Activated CD8-positive, alpha-beta T cell treated with anti-CD3 and anti-CD28 coated beads for 36 hours (primary cell): ENCODE measurements at regions not wholly inside any gene's neighbourhood (a gene's known extent, or its start where the extent isn't known, plus 50 kb on each side); places are given as distances from the start of the nearest gene placed in this dataset.

ENCODE experiments used
- ATAC-seq: fragments of 200-7000 bp; cut with Tn5 transposase; one replicate; pipeline ENCODE4 v1.10.0; 2021; ENCODE audit warnings: mild to moderate bottlenecking, moderate library complexity
- CTCF ChIA-PET: fragments of 350-600 bp; sonication (Branson Sonifier 250); formaldehyde crosslinking; loops from one replicate; lab custom pipeline; 2021; ENCODE audit warnings: antibody characterized with exemption; lab: Charles Lee
- POLR2A ChIA-PET: fragments of 350-600 bp; sonication (Branson Sonifier 250); formaldehyde crosslinking; loops from one replicate; lab custom pipeline; 2021; ENCODE audit warnings: antibody characterized with exemption; lab: Charles Lee
- DNase-seq: peaks from one replicate; pipeline ENCODE4 v3.0.0-alpha.2; 2020
- H3K27ac Mint-ChIP-seq: one replicate; pipeline ENCODE4 v1.8.0; 2021; ENCODE audit warnings: mild to moderate bottlenecking, mixed read lengths
- H3K27me3 Mint-ChIP-seq: one replicate; pipeline ENCODE4 v1.8.0; 2021; ENCODE audit warnings: mixed read lengths
- H3K36me3 Mint-ChIP-seq: one replicate; pipeline ENCODE4 v1.8.0; 2021; ENCODE audit warnings: low read depth, mixed read lengths
- H3K4me1 Mint-ChIP-seq: one replicate; pipeline ENCODE4 v1.8.0; 2021; ENCODE audit warnings: low read depth, mixed read lengths
- H3K4me3 Mint-ChIP-seq: one replicate; pipeline ENCODE4 v1.8.0; 2021; ENCODE audit warnings: mild to moderate bottlenecking, moderate library complexity, mixed read lengths
- H3K9me3 Mint-ChIP-seq: one replicate; pipeline ENCODE4 v1.8.0; 2021; ENCODE audit warnings: mixed read lengths
- intact Hi-C: fragments of 100-400 bp; cut with micrococcal nuclease; formaldehyde crosslinking; loops from one replicate; pipeline ENCODE4 v1.10.0; 2022
- TF ChIP-seq, protein P1 (sequence below): fragments of 200-600 bp; IDR thresholded peaks from one replicate; pipeline ENCODE4 v1.8.0; 2022; ENCODE audit warnings: antibody characterized with exemption, mild to moderate bottlenecking

DNA sequence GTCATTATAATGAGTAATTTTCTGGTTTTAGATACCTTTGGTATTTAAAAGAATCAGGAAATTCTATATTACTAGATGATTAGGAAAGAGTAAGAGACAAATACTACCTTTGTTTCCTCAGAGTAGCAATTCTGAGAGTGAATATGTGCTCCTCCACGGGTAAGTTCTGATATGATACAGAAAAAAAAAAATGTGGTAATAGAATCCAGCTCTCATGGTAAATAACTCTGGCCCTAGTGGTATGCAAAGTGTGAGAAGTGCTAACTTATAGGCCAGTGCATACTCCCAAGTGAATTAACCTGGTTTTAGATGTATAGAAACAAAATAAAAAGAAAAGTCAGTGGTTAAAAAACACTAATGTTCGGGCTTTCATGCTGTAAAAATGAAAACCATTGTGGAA, 512.6 kb upstream of the SEMA3D start:
- no peak overlapping the region for H3K4me3 Mint-ChIP-seq

GRCh38 chr7:85695533-85695932, 508.7 kb upstream of the SEMA3D start:
- DNase-seq (no peak), ATAC-seq (no peak)
- Mint-ChIP-seq H3K27ac (no peak overlapping the region), H3K27me3 (no peaks in the 10 kb centered on the region), H3K9me3 (no peaks in the 10 kb centered on the region), H3K4me3 (no peak overlapping the region), H3K36me3 (no peaks in the 10 kb centered on the region), H3K4me1 (no peaks in the 10 kb centered on the region)
- ChIA-PET CTCF (no interaction called here), POLR2A (no interaction called here)
- TF ChIP-seq, protein P1, sequence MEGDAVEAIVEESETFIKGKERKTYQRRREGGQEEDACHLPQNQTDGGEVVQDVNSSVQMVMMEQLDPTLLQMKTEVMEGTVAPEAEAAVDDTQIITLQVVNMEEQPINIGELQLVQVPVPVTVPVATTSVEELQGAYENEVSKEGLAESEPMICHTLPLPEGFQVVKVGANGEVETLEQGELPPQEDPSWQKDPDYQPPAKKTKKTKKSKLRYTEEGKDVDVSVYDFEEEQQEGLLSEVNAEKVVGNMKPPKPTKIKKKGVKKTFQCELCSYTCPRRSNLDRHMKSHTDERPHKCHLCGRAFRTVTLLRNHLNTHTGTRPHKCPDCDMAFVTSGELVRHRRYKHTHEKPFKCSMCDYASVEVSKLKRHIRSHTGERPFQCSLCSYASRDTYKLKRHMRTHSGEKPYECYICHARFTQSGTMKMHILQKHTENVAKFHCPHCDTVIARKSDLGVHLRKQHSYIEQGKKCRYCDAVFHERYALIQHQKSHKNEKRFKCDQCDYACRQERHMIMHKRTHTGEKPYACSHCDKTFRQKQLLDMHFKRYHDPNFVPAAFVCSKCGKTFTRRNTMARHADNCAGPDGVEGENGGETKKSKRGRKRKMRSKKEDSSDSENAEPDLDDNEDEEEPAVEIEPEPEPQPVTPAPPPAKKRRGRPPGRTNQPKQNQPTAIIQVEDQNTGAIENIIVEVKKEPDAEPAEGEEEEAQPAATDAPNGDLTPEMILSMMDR: no peak
- intact Hi-C loops: no loop called here

More for the DNA sequence above, 512.6 kb upstream of the SEMA3D start:
- H3K36me3 Mint-ChIP-seq: no peaks in the 10 kb centered on the region
- peaks cover 2% of the 10 kb centered on the region for H3K9me3 Mint-ChIP-seq
- no peak overlapping the region for H3K27ac Mint-ChIP-seq
- intact Hi-C loops: no loop called here
- TF ChIP-seq, protein P1: no peak
- POLR2A ChIA-PET: no interaction called here
- H3K4me1 Mint-ChIP-seq: no peaks in the 10 kb centered on the region
- no peaks in the 10 kb centered on the region for H3K27me3 Mint-ChIP-seq
- DNase-seq (no peak), ATAC-seq (no peak)
- CTCF ChIA-PET: no interaction called here

DNA sequence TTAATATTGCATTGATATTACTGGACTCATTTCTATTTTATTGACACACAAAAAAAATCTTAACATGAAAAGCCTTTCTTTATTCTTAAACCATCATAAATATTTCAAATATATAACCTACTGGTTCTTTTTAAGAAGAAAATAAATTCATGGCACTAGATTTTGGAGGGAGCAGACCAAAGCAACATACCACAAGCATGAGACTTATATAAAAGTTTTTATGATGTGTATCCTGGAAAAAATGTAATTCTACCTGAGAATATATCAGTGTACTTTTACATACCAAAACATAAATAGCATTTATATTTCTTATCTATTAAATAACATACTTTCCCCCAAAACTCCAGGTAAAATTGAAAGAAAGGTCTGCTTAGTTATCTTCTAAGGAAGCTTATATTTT, 508.2 kb upstream of the SEMA3D start:
- intact Hi-C loops: no loop called here
- no peaks in the 10 kb centered on the region for H3K27me3 Mint-ChIP-seq
- H3K36me3 Mint-ChIP-seq: no peaks in the 10 kb centered on the region
- no peaks in the 10 kb centered on the region for H3K4me1 Mint-ChIP-seq
- DNase-seq: no peak
- H3K27ac Mint-ChIP-seq: no peak overlapping the region
- H3K9me3 Mint-ChIP-seq: no peaks in the 10 kb centered on the region
- POLR2A ChIA-PET: no interaction called here
- TF ChIP-seq, protein P1: no peak
- no peak overlapping the region for H3K4me3 Mint-ChIP-seq
- ATAC-seq: no peak
- CTCF ChIA-PET: no interaction called here

- TF ChIP-seq, protein P1: no peak
- ATAC-seq (no peak), DNase-seq (no peak)
- Mint-ChIP-seq H3K27me3 (no peaks in the 10 kb centered on the region), H3K4me1 (no peaks in the 10 kb centered on the region), H3K27ac (no peak overlapping the region), H3K9me3 (no peaks in the 10 kb centered on the region), H3K4me3 (no peak overlapping the region), H3K36me3 (no peaks in the 10 kb centered on the region)
- ChIA-PET POLR2A (no interaction called here), CTCF (no interaction called here)
- intact Hi-C loops: no loop called here
Observed at GRCh38 chr7:85693326-85693725, 506.5 kb upstream of the SEMA3D start.

GRCh38 chr7:85688712-85689111, 501.9 kb upstream of the SEMA3D start:
- ChIA-PET CTCF (no interaction called here), POLR2A (no interaction called here)
- no peaks in the 10 kb centered on the region for H3K27me3 Mint-ChIP-seq
- H3K36me3 Mint-ChIP-seq: no peaks in the 10 kb centered on the region
- no peak overlapping the region for H3K27ac Mint-ChIP-seq
- intact Hi-C loops: no loop called here
- DNase-seq (no peak), ATAC-seq (no peak)
- H3K9me3 Mint-ChIP-seq: peaks cover 4% of the 10 kb centered on the region
- H3K4me1 Mint-ChIP-seq: no peaks in the 10 kb centered on the region
- TF ChIP-seq, protein P1: no peak
- no peak overlapping the region for H3K4me3 Mint-ChIP-seq
